T-cell (primary cell): ENCODE measurements at regions not wholly inside any gene's neighbourhood (a gene's known extent, or its start where the extent isn't known, plus 50 kb on each side); places are given as distances from the start of the nearest gene placed in this dataset.

ENCODE experiments used
- ATAC-seq, 4 experiments: fragments of 200-7000 bp in 3 of 4; fragments of 150-1000 bp in 1 of 4; cut with Tn5 transposase; replicated peaks in 1 of 4; 1 replicate in 3 of 4; 2 replicates in 1 of 4; pipeline ENCODE4 v1.10.0; 2021; ENCODE audit warnings: moderate library complexity in 3 of 4, mild to moderate bottlenecking in 2 of 4, moderate number of reproducible peaks in 1 of 4
- CTCF ChIA-PET, 2 donors: fragments of 300-600 bp; sonication (Branson Sonifier 250); formaldehyde crosslinking; loops; one replicate each; lab custom pipeline; 2022; ENCODE audit warnings: antibody characterized with exemption in 2 of 2; lab: Charles Lee
- POLR2A ChIA-PET, 2 donors: fragments of 300-600 bp; sonication (Branson Sonifier 250); formaldehyde crosslinking; loops; one replicate each; lab custom pipeline; 2022; ENCODE audit warnings: antibody characterized with exemption in 2 of 2; lab: Charles Lee
- DNase-seq, 35 experiments: peaks; one replicate each; pipeline versions ENCODE4 v3.0.0 to v3.0.0-alpha.2; 2013 to 2023
- H3K27ac ChIP-seq: one replicate; pipeline ENCODE4 v1.5.1; 2013; ENCODE audit warnings: low read length
- H3K27me3 ChIP-seq, 2 experiments: replicated peaks in 1 of 2; 1 replicate in 1 of 2; 2 replicates in 1 of 2; pipeline versions ENCODE4 v1.6.1 to v1.7.0; 2013; ENCODE audit warnings: low read length in 1 of 2, mixed read lengths in 1 of 2; ENCODE audit not compliant: control insufficient read depth in 2 of 2, insufficient read depth in 2 of 2; ENCODE audit errors: extremely low read depth in 1 of 2
- H3K36me3 ChIP-seq, 2 donors: 1 replicate in 1 of 2; 2 replicates in 1 of 2; pipeline versions ENCODE4 v1.6.1 to v1.7.0; 2013; ENCODE audit warnings: low read length in 1 of 2; ENCODE audit not compliant: control insufficient read depth in 2 of 2, insufficient read depth in 1 of 2; ENCODE audit errors: extremely low read depth in 1 of 2
- H3K4me1 ChIP-seq, 2 experiments: 1 replicate in 1 of 2; 2 replicates in 1 of 2; pipeline versions ENCODE4 v1.6.1 to v1.7.0; 2013; ENCODE audit warnings: low read length in 2 of 2, mixed read lengths in 1 of 2; ENCODE audit not compliant: insufficient read depth in 2 of 2, control insufficient read depth in 1 of 2; ENCODE audit errors: extremely low read depth in 1 of 2
- H3K4me3 ChIP-seq, 2 donors: 1 replicate in 1 of 2; 2 replicates in 1 of 2; pipeline versions ENCODE4 v1.5.1 to v1.7.0; 2013; ENCODE audit warnings: mild to moderate bottlenecking in 2 of 2, low read length in 1 of 2, moderate library complexity in 1 of 2; ENCODE audit not compliant: control insufficient read depth in 1 of 2; ENCODE audit errors: extremely low read depth in 1 of 2
- H3K9me3 ChIP-seq: 2 replicates; pipeline ENCODE4 v1.7.0; 2013
- H3K27ac Mint-ChIP-seq, 2 donors: one replicate each; pipeline ENCODE4 v1.8.0; 2020 to 2021; ENCODE audit warnings: mild to moderate bottlenecking in 2 of 2, mixed read lengths in 2 of 2
- H3K27me3 Mint-ChIP-seq, 2 donors: one replicate each; pipeline ENCODE4 v1.8.0; 2021 to 2022; ENCODE audit warnings: mixed read lengths in 2 of 2
- H3K36me3 Mint-ChIP-seq: one replicate; pipeline ENCODE4 v1.8.0; 2021; ENCODE audit warnings: mixed read lengths
- H3K4me1 Mint-ChIP-seq, 3 donors: one replicate each; pipeline ENCODE4 v1.8.0; 2020 to 2022; ENCODE audit warnings: mixed read lengths in 3 of 3, mild to moderate bottlenecking in 1 of 3
- H3K4me3 Mint-ChIP-seq, 3 donors: one replicate each; pipeline ENCODE4 v1.8.0; 2020 to 2022; ENCODE audit warnings: mild to moderate bottlenecking in 3 of 3, mixed read lengths in 3 of 3, moderate library complexity in 3 of 3
- H3K9me3 Mint-ChIP-seq, 3 donors: one replicate each; pipeline ENCODE4 v1.8.0; 2020 to 2022; ENCODE audit warnings: mixed read lengths in 3 of 3
- WGBS: methylation state at CpG from one replicate; pipeline ENCODE4 v1.1.5; 2013; ENCODE audit warnings: missing lambda C conversion rate; ENCODE audit not compliant: insufficient coverage; 5-methylcytosine and 5-hydroxymethylcytosine counted together

DNA sequence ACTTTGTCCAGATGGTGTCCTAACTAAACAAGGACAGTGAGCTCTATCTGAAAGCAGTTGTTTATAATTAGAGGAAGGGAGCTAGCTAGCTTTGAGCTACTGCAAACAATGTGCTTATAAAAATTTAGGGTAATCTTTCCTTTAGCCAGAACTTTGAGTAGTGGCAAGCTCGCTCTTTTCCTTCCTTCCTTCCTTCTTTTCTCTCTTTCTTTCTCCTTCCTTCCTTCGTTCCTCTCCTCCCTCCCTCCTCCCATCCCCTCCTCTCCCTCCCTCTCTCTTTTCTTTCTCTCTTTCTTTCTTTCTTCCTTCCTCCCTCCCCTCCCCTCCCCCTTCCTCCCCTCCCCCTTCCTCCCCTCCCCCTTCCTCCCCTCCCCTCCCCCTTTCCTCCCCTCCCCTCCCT lies 520.1 kb downstream of the INHBA start:
- DNase-seq (no peak), ATAC-seq (no peak)
- Mint-ChIP-seq H3K27ac (no peak overlapping the region), H3K4me1 (no peaks in the 10 kb centered on the region), H3K36me3 (no peaks in the 10 kb centered on the region), H3K4me3 (no peak overlapping the region), H3K9me3 (peaks cover 2 to 10% (median 9%) of the 10 kb centered on the region in 3 donors), H3K27me3 (no peaks in the 10 kb centered on the region)
- Histone ChIP-seq H3K4me3 (no peak overlapping the region), H3K9me3 (no peaks in the 10 kb centered on the region), H3K27ac (no peak overlapping the region), H3K27me3 (no peaks in the 10 kb centered on the region), H3K4me1 (no peaks in the 10 kb centered on the region), H3K36me3 (no peaks in the 10 kb centered on the region)
- CTCF ChIA-PET: no interaction called here
- no CpG with 5 or more reads among the region's 2 CpGs for WGBS
- POLR2A ChIA-PET: no interaction called here

DNA sequence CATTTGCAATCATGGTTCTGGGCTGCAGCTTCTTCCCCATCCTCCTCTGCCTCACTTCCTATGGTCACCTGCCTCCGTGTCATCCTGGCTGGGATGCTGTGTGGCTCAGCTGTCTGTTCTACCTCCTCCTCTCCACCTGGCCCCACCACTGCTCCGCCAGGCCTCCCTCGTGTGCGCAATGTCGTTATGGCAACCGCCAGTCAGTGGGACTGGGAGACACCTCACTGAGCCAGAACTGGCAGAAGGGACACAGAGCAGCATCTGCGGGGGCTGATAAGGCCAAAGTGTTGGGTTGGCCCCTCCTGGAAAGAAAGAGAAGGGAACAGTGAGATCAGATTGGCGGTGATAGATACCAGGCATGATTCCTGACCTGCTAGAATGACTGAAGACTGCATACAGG lies 527.5 kb downstream of the INHBA start:
- Histone ChIP-seq H3K27ac (no peak overlapping the region), H3K4me3 (no peak overlapping the region), H3K9me3 (no peaks in the 10 kb centered on the region), H3K36me3 (no peaks in the 10 kb centered on the region), H3K27me3 (no peaks in the 10 kb centered on the region), H3K4me1 (no peaks in the 10 kb centered on the region)
- Mint-ChIP-seq H3K27ac (no peak overlapping the region), H3K9me3 (peaks cover 5 to 7% (median 6%) of the 10 kb centered on the region in 3 donors), H3K4me1 (no peaks in the 10 kb centered on the region), H3K36me3 (no peaks in the 10 kb centered on the region), H3K27me3 (no peaks in the 10 kb centered on the region), H3K4me3 (no peak overlapping the region)
- WGBS: 89% methylated on average over 7 of the region's 8 CpGs
- ATAC-seq (no peak), DNase-seq (no peak)
- CTCF ChIA-PET: no interaction called here
- POLR2A ChIA-PET: no interaction called here

- Mint-ChIP-seq H3K27ac (no peak overlapping the region), H3K27me3 (no peaks in the 10 kb centered on the region), H3K36me3 (no peaks in the 10 kb centered on the region), H3K9me3 (peaks cover 5 to 15% (median 15%) of the 10 kb centered on the region in 3 donors), H3K4me3 (no peak overlapping the region), H3K4me1 (no peaks in the 10 kb centered on the region)
- Histone ChIP-seq H3K27me3 (no peaks in the 10 kb centered on the region), H3K4me1 (no peaks in the 10 kb centered on the region), H3K36me3 (no peaks in the 10 kb centered on the region), H3K9me3 (no peaks in the 10 kb centered on the region), H3K27ac (no peak overlapping the region), H3K4me3 (no peak overlapping the region)
- ChIA-PET POLR2A (no interaction called here), CTCF (no interaction called here)
- no peak for DNase-seq
- no peak for ATAC-seq
- no CpG with 5 or more reads among the region's 2 CpGs for whole genome bisulfite sequencing
Observed at GRCh38 chr7:41174521-41174920, 528.4 kb downstream of the INHBA start.

GRCh38 chr7:41170466-41170865 lies 532.4 kb downstream of the INHBA start:
- Histone ChIP-seq H3K27me3 (no peaks in the 10 kb centered on the region), H3K4me1 (no peaks in the 10 kb centered on the region), H3K27ac (no peak overlapping the region), H3K4me3 (no peak overlapping the region), H3K36me3 (no peaks in the 10 kb centered on the region), H3K9me3 (no peaks in the 10 kb centered on the region)
- ChIA-PET CTCF (no interaction called here), POLR2A (no interaction called here)
- H3K27me3 Mint-ChIP-seq: no peaks in the 10 kb centered on the region
- H3K36me3 Mint-ChIP-seq: no peaks in the 10 kb centered on the region
- no CpG with 5 or more reads among the region's 2 CpGs for WGBS
- no peak overlapping the region for H3K4me3 Mint-ChIP-seq
- DNase-seq (no peak), ATAC-seq (no peak)
- no peaks in the 10 kb centered on the region for H3K4me1 Mint-ChIP-seq
- H3K9me3 Mint-ChIP-seq: peaks cover 5 to 19% (median 18%) of the 10 kb centered on the region in 3 donors
- H3K27ac Mint-ChIP-seq: no peak overlapping the region

DNA sequence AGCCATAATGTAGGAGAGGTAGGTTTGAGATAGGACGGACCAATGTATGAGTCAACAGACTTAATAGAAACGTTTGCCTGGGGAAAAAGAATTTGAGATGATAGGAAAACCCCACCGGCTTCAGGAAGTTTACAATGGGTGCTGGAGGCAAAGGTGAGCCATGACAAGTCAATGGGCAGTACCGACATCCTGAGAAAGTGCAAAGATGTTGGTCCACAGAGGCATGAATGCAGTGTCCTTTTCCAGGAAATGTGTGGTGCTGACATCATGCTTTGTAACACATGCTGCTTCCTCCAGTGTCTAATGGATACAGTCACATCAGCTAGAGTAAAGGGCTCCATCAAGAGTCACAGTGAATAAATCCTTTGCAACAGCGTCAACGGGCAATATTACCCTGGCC lies 533.6 kb downstream of the INHBA start:
- H3K27me3 ChIP-seq: no peaks in the 10 kb centered on the region
- no peak for ATAC-seq
- DNase-seq: no peak
- no peaks in the 10 kb centered on the region for H3K36me3 ChIP-seq
- H3K4me1 Mint-ChIP-seq: no peaks in the 10 kb centered on the region
- H3K27ac ChIP-seq: no peak overlapping the region
- WGBS: 91% methylated on average over 6 of the region's 6 CpGs
- H3K9me3 Mint-ChIP-seq: peaks cover 5 to 18% (median 16%) of the 10 kb centered on the region in 3 donors
- ChIA-PET CTCF (no interaction called here), POLR2A (no interaction called here)
- no peaks in the 10 kb centered on the region for H3K9me3 ChIP-seq
- no peaks in the 10 kb centered on the region for H3K4me1 ChIP-seq
- no peak overlapping the region for H3K4me3 Mint-ChIP-seq
- no peaks in the 10 kb centered on the region for H3K36me3 Mint-ChIP-seq
- H3K27ac Mint-ChIP-seq: no peak overlapping the region
- no peak overlapping the region for H3K4me3 ChIP-seq
- H3K27me3 Mint-ChIP-seq: no peaks in the 10 kb centered on the region

GRCh38 chr7:41167836-41168235 lies 535.1 kb downstream of the INHBA start:
- no CpG with 5 or more reads among the region's 2 CpGs for WGBS
- Histone ChIP-seq H3K27ac (no peak overlapping the region), H3K4me1 (no peaks in the 10 kb centered on the region), H3K9me3 (no peaks in the 10 kb centered on the region), H3K36me3 (no peaks in the 10 kb centered on the region), H3K27me3 (no peaks in the 10 kb centered on the region), H3K4me3 (no peak overlapping the region)
- Mint-ChIP-seq H3K9me3 (peaks cover under 1 to 16% (median 14%) of the 10 kb centered on the region in 3 donors), H3K4me3 (no peak overlapping the region), H3K27ac (no peak overlapping the region), H3K4me1 (no peaks in the 10 kb centered on the region), H3K27me3 (no peaks in the 10 kb centered on the region), H3K36me3 (no peaks in the 10 kb centered on the region)
- no peak for ATAC-seq
- no peak for DNase-seq
- POLR2A ChIA-PET: no interaction called here
- CTCF ChIA-PET: no interaction called here

DNA sequence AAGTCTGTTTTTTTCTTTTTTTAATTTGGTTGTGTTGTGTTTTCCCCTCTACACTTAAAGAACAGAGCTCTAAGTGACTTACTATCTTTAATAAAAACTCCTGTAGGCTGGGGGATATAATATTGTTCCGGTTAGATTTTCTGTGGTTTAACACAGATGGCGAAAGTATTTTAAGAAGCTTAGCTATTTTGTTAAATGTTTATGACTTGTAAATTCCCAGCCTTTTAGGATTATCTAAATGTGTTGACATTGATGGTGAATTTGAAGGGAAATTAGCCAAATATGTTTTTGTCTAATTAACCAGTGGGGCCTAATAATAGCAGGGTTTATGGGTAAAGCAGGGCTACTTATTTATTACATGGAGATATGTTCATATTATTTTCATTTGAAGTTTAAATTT lies 538.5 kb downstream of the INHBA start:
- ChIA-PET CTCF (no interaction called here), POLR2A (no interaction called here)
- H3K9me3 ChIP-seq: no peaks in the 10 kb centered on the region
- DNase-seq (no peak), ATAC-seq (no peak)
- no CpG with 5 or more reads among the region's 2 CpGs for WGBS
- H3K4me1 ChIP-seq: no peaks in the 10 kb centered on the region
- Mint-ChIP-seq H3K27ac (no peak overlapping the region), H3K4me3 (no peak overlapping the region), H3K9me3 (peaks cover 0 to 4% (median 3%) of the 10 kb centered on the region in 3 donors), H3K27me3 (no peaks in the 10 kb centered on the region), H3K4me1 (no peaks in the 10 kb centered on the region), H3K36me3 (no peaks in the 10 kb centered on the region)
- no peak overlapping the region for H3K4me3 ChIP-seq
- no peak overlapping the region for H3K27ac ChIP-seq
- no peaks in the 10 kb centered on the region for H3K36me3 ChIP-seq
- no peaks in the 10 kb centered on the region for H3K27me3 ChIP-seq
